Tibial nerve (tissue), 3 donors: ENCODE measurements at regions not wholly inside any gene's neighbourhood (a gene's known extent, or its start where the extent isn't known, plus 50 kb on each side); places are given as distances from the start of the nearest gene placed in this dataset.
"Not testable (repeated sequence)": the region's sequence is repeated elsewhere in the genome, so short reads cannot be mapped to it uniquely, and the experiment has no call there.

Experiments
- POLR2A ChIP-seq, 2 donors: fragments of 450-650 bp; IDR thresholded peaks; one replicate each; pipeline ENCODE4 v1.6.1; 2017; ENCODE audit warnings: antibody characterized with exemption in 2 of 2, mild to moderate bottlenecking in 2 of 2, moderate library complexity in 2 of 2
- TF ChIP-seq, protein P1 (sequence below), 5 experiments: fragments of 200-600 bp in 3 of 5; fragments of 450-650 bp in 2 of 5; sonication (generic) in 3 of 5; IDR thresholded peaks; one replicate each; pipeline ENCODE4 v1.5.1; 2016 to 2019; ENCODE audit warnings: antibody characterized with exemption in 5 of 5, mild to moderate bottlenecking in 3 of 5, moderate library complexity in 2 of 5

DNA sequence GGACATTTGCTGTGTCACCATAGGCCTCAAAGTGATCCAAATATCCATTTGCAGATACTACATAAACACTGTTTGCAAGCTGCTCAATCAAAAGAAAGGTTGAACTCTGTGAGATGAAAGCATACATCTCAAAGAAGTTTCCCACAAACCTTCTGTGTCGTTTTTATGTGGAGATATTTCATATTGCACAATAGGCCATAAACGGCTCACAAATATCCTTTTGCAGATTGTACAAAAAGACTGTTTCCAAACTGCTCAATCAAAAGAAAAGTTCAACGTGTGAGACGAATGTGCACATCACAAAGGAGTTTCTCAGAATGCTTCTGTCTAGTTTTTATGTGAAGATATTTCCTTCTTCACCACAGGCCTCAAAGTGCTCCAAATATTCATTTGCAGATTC is 1857.4 kb downstream of the UQCRFS1 start:
- TF ChIP-seq, protein P1, sequence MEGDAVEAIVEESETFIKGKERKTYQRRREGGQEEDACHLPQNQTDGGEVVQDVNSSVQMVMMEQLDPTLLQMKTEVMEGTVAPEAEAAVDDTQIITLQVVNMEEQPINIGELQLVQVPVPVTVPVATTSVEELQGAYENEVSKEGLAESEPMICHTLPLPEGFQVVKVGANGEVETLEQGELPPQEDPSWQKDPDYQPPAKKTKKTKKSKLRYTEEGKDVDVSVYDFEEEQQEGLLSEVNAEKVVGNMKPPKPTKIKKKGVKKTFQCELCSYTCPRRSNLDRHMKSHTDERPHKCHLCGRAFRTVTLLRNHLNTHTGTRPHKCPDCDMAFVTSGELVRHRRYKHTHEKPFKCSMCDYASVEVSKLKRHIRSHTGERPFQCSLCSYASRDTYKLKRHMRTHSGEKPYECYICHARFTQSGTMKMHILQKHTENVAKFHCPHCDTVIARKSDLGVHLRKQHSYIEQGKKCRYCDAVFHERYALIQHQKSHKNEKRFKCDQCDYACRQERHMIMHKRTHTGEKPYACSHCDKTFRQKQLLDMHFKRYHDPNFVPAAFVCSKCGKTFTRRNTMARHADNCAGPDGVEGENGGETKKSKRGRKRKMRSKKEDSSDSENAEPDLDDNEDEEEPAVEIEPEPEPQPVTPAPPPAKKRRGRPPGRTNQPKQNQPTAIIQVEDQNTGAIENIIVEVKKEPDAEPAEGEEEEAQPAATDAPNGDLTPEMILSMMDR (IDR thresholded peaks at IDR 0.05): not testable (repeated sequence)
- TF ChIP-seq POLR2A (IDR thresholded peaks at IDR 0.05): not testable (repeated sequence)
